Stimulated activated CD8-positive, alpha-beta memory T cell treated with anti-CD3 and anti-CD28 coated beads, Interleukin-2, amount 100 ng/mL, for 48 hours (primary cell): ENCODE measurements at regions not wholly inside any gene's neighbourhood (a gene's known extent, or its start where the extent isn't known, plus 50 kb on each side); places are given as distances from the start of the nearest gene placed in this dataset.
"Not testable (repeated sequence)": the region's sequence is repeated elsewhere in the genome, so short reads cannot be mapped to it uniquely, and the experiment has no call there.

Experiments
- DNase-seq, 2 donors: peaks; one replicate each; pipeline ENCODE4 v3.0.0-alpha.2; 2020; ENCODE audit warnings: low read depth in 2 of 2

DNA sequence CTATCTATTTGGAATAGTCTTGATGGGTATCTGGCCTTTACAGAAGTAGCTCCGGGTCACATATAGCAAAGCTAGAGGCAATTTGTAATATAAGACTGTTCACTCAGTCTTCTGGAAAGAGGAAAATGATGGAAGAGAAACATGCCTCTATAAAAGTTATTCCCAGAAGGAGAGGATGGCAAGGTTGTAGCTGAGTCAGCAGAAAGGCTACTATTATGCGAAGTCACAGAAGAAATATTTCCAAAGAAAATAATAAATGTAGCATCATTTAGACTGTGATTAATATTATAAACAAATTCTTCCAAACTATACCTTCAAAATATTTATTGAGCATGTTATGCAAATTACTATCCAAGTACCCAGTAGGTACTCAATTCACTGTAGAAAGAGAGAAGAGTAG is 1027.7 kb upstream of the TMEFF2 start:
- no peak for DNase-seq

DNA sequence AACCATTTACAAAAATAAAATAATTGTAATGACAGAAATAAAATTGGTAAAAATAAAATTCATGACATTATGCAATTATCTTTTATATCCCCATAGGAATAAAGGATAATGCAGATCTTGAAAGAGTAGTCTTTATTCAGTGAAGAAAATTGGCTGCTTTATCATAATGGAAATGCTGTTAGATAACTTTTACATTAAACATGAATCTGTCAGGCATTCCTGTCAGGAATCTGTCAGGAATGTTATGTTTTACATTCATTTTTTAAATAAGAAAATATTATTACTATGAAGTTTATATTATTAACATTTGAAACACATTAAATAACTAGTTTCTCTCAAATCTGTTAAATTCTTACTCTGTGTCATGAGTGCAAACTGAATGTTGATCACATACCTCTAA is 1024.7 kb upstream of the TMEFF2 start:
- no peak for DNase-seq

DNA sequence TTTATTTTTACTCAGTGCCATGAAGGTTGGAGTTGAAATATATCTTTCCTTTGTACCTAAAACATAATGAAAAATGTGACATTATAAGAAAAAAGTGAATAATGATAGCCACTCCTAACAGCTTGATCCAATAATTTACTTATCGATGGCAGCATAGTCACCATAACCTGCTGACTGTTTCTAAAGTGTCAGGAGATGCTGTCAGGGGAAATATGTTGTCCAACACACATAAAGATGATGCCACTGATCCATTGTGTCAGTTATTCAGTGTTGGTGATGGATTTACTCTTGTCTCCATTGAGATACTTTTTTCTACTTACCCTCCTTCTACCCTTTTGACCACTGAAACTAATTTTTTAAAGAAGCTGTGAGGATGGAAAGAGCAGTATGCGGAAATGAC is 1006.9 kb upstream of the TMEFF2 start:
- no peak for DNase-seq

DNA sequence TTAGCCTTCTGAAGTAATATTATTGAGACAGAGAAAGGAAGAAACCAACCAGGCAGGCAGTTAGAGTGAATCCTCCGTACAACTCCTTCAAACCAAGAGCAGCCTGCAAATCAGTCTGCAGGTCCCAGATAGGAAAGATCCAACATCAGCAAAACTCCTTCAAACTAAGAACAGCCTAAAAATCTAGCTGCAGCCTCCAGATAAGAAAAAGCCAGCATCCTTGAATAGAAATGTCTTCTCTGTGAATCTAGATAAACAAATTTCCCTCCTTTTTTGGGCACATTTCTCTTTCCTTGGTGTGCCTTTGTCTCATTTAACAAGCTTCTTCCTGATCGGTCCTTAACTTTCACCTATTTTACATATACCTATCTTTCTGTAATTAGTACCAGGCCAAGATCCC is 1004.6 kb upstream of the TMEFF2 start:
- DNase-seq: no peak

DNA sequence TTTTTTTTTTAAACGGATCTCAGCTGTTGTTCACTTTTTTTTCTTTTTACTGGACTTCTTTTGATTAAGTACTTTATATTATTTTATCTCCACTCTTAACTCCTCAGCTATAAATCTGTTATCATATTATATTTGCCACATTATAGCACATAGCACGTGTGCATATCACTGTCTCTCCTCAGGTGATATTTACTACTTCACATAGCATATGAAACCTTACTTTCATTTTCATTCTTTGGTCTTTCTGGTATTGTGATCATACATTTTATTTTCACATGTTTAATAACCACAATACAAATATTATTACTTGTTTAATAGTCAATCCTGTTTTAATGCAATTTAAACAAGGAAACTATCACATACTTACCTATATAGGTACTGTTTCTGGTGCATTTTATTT is 993.1 kb upstream of the TMEFF2 start:
- no peak for DNase-seq

DNA sequence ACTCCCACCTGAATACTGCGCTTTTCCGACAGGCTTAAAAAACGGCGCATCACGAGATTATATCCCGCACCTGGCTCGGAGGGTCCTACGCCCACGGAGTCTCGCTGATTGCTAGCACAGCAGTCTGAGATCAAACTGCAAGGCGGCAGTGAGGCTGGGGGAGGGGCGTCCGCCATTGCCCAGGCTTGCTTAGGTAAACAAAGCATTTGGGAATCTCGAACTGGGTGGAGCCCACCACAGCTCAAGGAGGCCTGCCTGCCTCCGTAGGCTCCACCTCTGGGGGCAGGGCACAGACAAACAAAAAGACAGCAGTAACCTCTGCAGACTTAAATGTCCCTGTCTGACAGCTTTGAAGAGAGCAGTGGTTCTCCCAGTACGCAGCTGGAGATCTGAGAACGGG is 976.2 kb upstream of the TMEFF2 start:
- DNase-seq: not testable (repeated sequence)

DNA sequence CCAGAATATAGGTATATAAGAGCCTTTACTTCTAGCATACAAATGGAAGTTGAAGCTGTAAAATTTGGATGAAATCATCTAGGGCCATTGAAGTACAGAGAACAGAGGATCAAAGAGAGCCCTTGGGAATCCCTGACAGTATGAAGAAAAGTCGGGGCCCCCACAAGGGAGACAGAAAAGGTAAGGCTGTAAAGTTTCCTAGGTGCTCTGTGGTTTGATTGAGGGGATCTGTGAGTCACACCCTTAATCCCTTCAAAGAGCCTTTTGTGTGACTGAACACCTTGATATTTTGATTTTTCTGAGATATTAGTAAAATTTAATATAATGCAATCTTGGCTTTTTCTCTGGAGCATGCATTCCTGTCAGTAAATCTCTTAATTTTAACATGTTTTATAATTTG is 961.7 kb upstream of the TMEFF2 start:
- no peak for DNase-seq

DNA sequence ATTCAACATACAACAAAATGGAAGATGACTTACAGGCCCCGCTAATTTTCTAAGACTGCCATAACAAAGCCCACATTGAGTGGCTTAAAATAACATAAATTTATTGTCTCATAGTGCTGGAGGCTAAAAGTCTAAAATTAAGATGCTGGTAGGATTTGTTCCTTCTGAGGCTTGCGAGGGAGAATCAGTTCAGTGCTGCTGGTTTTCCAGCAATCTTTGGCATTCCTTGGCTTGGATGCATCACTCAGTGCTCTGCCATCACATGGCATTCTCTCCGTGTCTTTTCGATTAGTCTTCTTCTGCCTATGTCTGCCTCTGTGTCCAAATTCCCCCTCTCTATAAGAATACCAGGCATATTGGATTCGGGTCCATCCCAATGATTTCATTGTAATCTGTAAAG is 959.3 kb upstream of the TMEFF2 start:
- no peak for DNase-seq

DNA sequence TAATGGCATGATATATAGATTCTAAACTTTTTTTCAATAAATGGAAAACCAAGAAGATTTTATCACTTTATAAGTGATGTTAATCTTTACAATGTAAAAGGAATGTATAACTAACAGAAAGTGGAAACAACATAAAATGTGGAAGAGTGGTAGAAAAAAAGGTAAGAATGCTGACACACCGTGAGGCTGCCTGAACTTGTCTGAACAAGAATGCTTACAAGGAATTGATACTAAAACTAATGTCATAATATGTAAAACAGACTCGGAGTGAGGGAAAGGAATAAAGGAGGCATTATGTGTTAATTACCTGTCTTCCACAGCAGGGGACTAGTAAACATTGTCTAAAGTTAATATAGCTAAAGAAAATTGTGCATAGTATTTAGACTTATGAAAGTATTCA is 958.8 kb upstream of the TMEFF2 start:
- DNase-seq: no peak

DNA sequence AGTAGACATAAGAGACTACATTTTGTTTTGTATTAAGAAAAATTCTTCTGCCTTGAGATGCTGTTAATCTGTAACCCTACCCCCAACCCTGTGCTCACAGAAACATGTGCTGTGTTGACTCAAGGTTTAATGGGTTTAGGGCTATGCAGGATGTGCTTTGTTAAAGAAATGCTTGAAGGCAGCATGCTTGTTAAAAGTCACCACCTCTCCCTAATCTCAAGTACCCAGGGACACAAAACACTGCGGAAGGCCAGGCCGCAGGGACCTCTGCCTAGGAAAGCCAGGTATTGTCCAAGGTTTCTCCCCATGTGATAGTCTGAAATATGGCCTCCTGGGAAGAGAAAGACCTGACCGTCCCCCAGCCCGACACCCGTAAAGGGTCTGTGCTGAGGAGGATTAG is 947.7 kb upstream of the TMEFF2 start:
- DNase-seq: not testable (repeated sequence)

DNA sequence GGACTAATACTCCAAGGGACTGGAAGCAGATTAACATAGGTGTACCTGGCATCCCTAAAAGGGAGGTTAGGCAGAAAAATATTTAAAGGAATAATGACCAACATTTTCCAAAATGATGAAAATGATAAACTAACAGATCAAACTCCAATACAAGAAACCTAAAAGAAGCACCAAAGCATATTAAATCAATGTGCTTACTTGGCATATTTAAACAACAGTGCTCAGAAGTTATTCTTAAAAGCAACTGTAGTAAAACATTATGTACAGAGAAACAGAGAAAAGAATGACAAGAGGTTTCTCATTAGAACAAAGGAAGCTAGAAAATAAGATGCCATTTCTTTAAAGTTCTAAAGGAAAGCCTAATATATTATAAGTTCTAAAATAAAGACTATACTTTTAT is 947.3 kb upstream of the TMEFF2 start:
- DNase-seq: no peak

DNA sequence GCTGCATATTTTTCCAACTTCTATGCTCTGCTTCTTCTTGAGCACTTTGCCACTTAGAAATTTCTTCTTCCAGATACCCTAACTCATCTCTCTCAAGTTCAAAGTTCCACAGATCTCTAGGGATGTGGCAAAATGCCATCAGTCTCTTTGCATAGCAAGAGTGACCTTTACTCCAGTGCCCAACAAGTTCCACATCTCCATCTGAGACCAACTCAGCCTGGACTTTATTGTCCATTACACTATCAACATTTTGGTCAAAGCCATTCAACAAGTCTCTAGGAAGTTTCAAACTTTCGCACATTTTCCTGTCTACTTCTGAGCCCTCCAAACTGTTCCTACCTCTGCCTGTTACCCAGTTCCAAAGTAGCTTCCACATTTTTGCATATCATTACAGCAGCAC is 946.2 kb upstream of the TMEFF2 start:
- not testable (repeated sequence) for DNase-seq

DNA sequence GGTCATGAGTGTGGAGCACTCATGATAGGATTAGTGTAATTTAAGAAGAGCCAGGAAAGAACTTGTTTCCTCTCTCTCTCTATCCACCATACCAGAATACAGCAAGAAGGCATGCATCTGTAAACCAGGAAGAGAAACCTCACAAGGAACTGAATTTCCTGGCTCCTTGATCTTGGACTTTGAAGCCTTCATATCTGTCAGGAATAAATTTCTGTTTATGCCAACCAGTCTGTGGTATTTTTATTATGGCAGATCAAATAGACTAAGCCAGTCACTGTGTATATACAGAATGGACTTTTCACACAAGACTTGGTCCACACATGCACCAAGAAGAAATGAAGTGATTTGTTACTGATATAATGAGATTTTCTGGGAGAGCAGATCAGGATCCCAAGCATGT is 930.1 kb upstream of the TMEFF2 start:
- no peak for DNase-seq

DNA sequence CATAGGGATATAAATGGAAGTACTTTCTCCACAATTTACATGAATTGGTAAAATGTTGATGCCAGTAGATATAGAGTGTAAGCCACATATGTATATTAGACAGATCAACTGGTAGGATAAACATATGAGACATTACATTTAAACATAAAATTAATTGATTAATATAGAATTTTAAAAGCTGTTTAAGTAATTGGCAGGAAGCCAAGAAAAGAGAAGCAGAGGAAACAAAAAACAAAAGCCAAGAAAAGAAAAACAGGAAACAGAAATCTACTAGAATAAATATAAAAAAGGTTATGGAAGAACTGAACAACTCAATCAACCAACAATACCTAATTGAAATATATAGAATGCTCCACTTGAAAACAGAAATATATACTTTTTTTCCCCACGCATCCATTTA is 920.1 kb upstream of the TMEFF2 start:
- no peak for DNase-seq

DNA sequence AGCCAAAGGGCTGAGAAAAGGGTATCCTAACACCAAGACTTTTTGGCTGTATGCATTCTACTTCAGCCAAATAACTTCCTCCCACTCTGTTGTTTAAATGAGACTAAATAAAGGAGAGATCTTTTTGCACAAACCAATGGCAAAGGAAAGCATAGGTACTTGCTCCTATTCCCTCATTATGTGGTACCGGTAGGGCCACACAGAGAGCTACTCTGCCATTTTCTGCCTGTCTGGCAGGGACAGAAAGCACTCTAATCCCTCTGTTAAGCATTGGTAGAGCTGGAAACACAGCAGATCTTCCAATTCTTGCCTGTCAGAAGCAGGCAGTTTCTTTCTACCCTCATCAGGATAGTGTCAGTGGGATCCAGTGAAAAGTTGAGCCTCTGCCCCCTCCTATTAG is 918.3 kb upstream of the TMEFF2 start:
- DNase-seq: no peak

DNA sequence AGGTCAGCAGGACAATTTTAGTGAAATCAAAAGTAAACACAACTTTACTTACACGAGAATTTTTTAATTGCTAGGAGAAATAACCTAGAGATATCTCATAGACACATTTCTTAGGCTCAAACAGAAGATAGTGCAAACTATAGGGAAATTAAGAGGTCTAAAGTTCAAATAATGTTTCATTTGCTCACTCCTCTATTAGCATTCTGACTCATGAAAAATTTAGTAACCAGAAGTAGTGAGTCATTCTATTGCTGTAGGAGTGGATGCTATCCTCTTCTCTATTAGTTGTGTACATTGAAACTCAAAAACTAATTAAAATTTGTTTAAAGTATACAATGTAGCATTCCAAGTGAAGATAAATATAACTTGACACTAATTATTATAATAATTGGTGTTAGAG is 908.3 kb upstream of the TMEFF2 start:
- DNase-seq: no peak

DNA sequence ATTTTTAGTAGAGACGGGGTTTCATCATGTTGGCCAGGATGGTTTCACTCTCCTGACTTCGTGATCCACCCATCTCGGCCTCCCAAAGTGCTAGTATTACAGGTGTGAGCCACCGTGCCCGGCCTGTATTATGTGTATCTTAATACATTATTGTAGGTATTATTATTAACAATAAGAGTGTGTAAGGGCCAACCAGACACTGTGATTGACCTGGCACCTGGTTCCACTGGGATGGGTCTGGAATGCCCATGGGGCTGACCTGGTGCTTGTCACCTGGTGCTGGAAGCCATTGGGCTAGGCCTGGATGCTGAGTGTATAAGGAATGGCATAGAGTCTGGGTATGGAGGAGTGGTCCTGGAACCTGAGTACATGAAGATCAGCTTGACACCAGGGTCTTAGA is 906.9 kb upstream of the TMEFF2 start:
- no peak for DNase-seq

DNA sequence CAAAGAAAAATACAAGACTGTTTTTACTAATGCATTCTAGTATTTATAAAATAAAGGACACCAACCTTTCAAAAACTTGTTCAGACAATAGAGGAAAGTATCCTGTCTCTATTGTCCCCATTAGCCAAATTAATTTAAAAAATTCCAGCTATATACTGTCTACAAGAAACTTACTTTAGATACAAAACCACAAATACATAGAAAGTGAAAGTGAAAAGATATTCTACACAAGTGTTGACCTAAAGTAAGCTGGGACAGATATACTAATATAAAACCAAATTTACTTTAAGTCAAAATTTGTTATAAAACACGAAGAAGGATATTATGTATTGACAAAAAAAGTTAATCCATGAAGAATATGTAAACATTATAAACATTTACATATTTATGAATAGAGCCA is 893.3 kb upstream of the TMEFF2 start:
- DNase-seq: no peak

DNA sequence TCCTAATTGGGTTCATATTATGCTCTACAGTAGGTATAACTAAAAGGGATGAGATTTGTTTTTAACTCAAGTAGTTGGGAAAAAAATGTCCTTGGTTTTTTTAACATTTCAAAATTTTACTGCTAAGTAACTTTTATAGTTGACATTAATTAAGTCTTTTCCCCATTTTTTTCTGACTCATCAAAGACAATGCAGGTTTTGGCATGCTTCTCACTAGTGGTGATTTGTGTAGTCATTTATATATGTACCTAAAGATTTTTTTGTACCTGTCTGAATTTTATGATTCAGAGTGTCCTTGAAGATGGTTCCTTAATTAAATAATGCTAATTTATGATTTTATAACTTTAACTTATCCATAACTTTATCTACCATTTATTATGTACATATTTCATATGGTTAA is 882.3 kb upstream of the TMEFF2 start:
- DNase-seq: no peak

DNA sequence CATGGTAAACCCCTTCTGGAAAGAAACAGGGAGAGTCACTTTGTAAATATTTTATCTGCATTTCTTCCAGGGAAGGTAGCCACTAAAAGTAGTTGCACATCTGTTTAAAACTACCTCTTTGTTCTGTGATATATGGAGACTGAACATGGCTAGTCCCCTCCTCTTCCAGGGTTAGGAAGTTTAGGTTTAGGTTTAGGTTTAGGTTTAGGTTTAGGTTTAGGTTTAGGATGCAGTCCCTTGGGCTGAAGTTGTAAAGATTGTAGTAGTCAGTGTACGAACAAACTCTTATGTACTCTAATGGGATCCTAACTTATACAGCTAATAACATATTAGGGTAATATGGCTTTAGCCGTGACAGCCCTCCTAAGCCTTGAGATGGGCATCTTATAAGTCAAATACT is 880.2 kb upstream of the TMEFF2 start:
- no peak for DNase-seq

DNA sequence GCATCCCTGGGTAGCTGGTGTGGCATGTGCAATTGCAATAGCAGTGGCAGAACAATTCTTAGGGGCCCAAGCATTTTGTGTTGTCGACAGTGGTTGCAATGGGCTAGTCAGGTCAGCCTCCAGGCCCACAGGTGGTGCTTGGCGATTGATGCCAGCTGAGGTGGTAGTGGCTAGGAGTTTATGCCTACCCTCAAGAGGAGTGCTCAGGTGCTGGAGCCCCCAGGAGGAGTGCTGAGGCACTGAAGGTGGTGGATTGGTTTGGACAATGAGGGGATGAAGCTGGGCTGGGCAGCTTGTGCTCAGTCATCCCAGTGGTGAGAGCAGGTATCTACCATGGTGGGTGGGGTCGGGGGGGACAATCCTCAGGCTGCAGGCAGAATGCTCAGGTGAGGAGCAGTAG is 877.9 kb upstream of the TMEFF2 start:
- DNase-seq: no peak

DNA sequence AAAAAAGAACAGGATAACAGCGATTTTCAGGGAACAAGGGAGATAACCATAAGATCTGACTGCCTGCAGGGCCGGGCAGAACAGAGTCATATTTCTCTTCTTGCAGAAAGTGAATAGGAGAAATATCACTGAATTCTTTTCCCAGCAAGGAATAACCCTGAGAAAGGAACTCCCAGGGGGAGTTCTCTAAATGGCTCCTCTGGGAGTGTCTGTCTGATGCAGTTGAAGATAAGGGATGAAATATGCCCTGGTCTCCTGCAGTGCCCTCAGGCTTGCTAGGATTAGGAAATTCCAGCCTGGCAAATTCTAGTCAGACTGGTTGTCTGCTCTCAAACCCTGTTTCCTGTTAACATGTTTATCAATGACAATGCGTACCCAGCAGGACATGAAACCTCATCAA is 830.8 kb upstream of the TMEFF2 start:
- DNase-seq: not testable (repeated sequence)

DNA sequence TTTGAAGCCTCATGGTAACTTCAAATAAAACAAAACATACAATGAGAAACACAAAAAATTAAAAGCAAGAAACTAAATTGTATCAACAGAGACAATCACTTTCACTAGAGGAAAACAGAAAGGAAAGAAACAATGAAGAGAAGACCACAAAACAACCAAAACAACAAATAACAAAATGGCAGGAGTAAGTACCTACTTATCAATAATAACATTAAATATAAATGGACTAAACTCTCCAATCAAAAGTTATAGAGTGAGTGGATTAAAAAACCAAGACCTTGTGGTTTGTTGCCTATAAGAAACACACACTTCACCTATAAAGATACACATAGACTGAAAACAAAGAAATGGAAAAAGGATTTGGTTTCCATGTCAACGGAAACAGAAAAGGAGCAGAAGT is 830.1 kb upstream of the TMEFF2 start:
- DNase-seq: no peak

DNA sequence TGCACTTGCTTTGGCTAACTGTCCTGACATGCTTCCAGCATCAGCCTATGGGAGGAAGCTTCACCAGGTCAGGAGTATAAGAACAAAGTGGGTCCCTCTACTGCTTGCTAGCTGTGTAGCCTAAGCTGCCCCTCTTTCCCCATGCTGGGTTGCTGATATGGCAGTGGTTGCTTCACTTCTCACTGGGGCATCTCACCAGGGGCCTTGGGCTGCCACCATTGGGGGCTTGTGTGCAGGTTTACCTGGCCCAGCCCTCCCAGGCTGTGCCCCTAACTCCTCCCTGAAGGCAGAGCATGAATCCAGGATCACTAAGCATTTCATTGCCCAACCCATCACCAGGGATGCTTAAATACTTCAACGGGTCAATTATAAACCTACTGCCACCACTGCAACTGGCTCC is 817.1 kb upstream of the TMEFF2 start:
- no peak for DNase-seq

DNA sequence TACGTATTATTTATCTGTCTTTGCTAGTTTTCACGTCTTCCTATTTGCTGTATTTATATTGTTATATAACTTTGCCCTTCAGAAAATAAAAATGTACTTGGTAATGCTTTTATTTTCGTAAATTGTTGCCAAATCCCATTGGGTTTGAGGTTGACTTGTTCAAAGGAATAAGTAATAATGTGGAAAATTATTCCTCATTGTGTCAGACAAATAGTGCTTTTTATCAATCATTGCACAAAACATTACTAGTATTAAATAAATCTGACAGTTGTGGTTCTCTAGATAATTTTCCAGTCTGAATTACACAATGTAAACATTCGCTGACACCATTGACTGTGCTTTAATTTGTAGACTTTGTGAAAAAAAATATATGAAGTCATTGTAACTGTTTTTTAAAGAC is 798.3 kb upstream of the TMEFF2 start:
- no peak for DNase-seq
